ENCODE measurements at regions not wholly inside any gene's neighbourhood (a gene's known extent, or its start where the extent isn't known, plus 50 kb on each side); places are given as distances from the start of the nearest gene placed in this dataset.

GRCh38 chr12:25875661-25876060 is 82.8 kb upstream of the RASSF8 start:
- TF ChIP-seq POLR2AphosphoS5 (IDR thresholded peaks at IDR 0.05; ENCODE audit: low read depth, low read length) (no peak), REST (IDR thresholded peaks at IDR 0.05; ENCODE audit: insufficient read depth in 1 of 2, low read depth in 2 of 2, low read length in 2 of 2) (no peak), SIN3A (IDR thresholded peaks at IDR 0.05; ENCODE audit: borderline replicate concordance, insufficient read depth, low read length) (no peak), TAF1 (IDR thresholded peaks at IDR 0.05; ENCODE audit: borderline replicate concordance, insufficient read depth, low read length) (no peak)
